Activated naive CD4-positive, alpha-beta T cell treated with anti-CD3 and anti-CD28 coated beads, Interleukin-2, amount 50 U/mL, for 16 hours (primary cell): ENCODE measurements at regions not wholly inside any gene's neighbourhood (a gene's known extent, or its start where the extent isn't known, plus 50 kb on each side); places are given as distances from the start of the nearest gene placed in this dataset.

Source experiments
- DNase-seq: peaks from one replicate; pipeline ENCODE4 v3.0.0-alpha.2; 2020

DNA sequence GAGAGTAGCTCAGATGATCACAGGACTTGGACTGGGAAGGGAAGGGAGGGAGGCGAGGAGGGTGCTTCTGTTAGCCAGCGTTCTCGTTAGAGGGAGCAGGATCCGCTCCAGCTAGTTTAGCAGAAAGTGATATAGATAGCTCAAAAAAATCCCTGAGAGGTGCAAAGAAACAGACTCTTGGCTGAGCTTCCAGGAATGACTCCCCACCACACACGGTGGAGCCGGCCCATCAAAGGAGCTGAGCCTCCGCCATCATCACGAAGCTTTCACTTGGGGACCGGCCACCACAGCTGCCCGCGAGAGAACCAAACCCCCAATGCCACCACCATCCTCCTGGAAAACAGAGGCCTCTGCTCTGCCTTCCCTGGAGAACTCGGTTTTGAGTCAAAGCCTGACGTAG lies 124.6 kb upstream of the BCL2L14 start:
- DNase-seq, result no peak

GRCh38 chr12:11947213-11947612 lies 123.5 kb upstream of the BCL2L14 start:
- DNase-seq, result no peak

DNA sequence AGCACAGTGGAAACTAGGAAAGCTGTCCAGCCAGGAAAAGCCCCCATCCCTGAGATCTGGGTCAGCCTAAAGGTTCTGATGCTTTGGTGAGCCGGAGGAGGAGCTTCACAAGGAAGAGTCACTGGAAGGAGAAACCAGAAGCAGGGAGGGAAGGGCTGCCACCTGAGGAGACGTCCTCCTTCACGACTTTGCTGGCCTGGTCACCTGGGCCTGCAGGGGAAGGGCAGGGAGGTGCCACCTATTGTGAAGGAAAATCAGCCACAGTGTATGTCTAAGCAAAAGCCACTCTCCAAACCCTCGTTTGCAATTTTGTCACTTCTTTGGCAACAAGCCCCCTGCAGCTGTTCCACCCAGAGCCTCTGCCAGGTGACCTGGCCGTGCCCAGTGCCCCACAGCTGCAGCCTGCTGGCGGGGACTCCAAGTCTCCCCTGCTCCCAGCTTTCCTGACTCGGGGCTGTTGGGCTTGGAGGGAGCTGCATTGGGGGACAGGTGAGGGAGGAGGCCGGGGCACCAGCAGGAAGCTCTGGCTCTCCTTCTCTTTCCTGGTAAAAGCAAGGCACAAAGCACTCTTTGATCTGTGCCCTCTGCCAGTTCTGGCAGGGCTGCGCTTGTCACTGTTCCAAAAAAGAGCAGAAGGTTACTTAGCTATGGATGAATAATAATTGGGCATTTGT lies 120.9 kb upstream of the BCL2L14 start:
- no peak for DNase-seq

DNA sequence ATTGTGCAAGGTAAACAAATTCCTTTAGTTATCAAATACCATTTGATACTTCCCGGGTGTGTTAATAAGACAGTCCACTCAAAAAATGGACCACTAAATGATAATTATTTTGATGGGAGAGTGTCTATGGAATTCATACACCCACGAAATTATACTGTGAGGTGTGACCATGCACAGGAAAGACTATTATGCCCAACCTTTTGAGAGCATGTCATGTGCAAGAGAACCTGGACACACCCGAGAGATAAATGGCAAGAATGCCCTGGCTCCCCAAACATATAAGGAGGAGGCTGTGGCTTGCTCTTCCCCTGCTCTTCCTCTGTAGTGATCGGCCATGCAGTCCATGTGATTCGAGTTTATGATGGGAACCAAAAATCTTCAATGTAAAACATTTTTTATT lies 119.5 kb upstream of the BCL2L14 start:
- no peak for DNase-seq

DNA sequence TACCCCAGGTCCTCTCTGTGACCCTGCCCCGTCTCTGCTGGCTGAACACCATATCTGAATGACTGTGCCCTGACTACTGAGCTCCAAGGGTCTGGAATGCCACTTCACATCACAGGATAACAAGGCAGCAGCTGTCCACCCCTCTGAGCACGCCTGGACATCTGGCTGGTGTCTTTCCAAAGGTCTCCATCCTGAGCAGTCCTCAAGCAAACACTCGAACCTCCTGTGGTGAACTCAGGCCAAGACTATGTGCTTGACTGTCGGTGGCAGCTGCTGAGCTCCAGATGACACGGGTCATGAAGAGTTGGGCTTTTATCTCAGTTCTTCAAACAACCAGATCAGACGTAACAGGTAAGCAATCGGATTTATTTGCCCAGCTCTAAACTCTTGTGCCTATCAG lies 117.2 kb upstream of the BCL2L14 start:
- no peak for DNase-seq

- DNase-seq, result no peak
Measured at GRCh38 chr12:11954181-11954580, 116.6 kb upstream of the BCL2L14 start.

DNA sequence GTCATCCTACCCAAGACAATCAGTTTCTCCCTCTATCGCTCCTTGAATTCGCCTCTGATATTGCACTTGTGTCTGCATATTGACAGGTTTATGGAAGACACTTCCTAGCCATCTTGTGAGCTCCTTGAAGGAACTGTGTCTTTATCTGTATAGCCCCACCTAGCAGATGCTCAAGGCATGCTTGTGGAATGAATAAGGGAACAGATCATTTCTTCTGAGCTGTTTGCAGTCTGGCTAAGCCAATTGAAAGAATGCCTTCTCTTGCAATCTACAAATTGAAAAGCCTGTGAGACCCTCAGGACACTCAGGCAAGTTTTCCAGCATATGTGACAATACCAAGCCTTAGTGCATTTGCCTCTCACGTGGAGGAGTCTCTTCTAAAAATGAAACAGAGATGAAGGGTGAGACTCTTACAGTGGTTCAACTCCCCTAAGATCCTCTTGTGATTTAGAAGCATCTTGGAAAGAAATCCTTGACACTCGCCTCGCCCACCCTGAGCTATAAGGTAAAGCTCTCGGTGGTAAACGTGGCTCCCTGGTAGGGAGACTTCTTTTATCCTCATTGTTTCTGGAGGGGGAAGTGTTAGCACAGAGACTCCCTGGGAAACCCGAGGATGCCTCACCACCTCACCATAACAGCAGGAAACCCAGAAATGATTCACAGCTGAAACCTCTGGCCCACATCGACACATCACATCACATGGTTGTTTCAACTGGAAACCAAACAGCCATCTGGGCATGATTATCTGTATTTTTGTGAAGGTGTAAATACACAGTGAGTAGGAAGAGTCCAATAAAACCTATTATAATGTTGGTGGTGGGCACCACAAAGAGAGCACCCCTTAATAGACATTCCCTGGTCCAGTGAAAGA lies 112.3 kb upstream of the BCL2L14 start:
- peak; percentile 41 for DNase-seq

- no peak for DNase-seq
Measured at GRCh38 chr12:11959117-11959823, 111.5 kb upstream of the BCL2L14 start.

DNA sequence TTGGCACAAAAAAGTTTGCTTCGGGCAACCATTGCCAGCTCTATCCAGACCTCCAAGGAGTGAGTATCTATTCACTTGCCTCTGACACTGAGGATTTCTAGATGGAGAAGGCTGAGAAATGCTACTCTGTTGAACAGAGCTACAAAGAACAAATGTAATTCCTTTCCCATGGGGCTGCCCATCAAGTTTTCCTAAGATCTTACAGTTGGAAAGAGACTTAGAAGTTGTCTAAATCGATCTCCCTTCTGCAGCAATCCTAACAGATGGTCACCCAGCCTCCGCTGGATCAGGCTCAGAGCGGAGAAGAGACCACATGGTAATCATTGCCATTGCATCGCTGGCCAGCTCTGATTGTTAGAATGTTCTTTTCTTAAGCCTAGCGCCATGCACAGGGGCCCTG lies 110.1 kb upstream of the BCL2L14 start:
- DNase-seq, result no peak

DNA sequence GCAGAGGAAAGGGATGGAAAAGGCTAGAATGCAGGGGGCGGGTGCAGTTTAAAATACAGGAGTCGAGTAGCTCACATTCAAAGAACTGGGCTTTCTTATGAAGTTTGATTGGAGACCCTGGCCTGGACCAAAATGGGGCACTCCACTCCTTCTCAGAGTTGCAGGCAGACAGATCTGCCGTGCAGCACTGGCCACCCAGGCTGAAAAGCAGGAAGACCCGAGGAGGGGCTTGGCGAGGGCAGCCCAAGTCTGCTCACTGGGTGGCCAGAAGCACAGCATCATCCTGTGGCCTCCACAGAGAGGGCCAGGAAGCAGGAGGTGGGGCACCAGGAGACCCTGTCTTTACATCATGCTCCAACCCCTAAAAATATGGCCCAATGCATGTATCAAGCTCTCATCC lies 109.1 kb upstream of the BCL2L14 start:
- no peak for DNase-seq

- no peak for DNase-seq
Measured at GRCh38 chr12:11962860-11963259, 107.9 kb upstream of the BCL2L14 start.

DNA sequence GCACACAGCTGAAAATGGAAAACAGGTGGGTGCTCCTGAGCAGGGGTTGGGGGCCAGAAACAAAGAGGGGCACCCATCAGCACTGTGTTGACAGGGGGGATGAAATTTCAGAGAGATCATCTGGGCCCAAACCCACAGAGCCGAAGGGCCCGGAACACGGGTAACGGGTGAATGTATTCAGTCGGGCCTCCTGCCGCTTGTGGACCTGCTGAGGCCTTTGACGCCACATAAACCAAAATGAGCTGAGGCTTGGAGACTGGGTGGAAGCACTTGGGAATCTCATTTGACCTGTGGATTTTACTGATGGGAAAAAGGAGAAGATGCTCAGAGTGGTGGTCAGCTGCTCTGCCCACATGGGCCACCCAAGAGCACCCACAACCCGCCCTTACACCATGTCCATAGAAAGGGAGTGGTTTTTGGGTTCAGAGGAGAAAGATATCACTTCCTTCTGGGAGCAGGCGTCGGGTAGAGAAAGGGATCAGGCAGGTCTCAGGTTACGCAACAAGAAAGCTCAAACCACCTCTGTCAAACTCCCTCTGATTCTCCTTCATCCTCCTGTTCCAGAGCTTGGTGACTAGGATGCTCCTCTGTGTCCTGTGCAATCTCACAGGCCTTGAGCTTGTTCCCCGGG lies 106.8 kb upstream of the BCL2L14 start:
- DNase-seq, result no peak

DNA sequence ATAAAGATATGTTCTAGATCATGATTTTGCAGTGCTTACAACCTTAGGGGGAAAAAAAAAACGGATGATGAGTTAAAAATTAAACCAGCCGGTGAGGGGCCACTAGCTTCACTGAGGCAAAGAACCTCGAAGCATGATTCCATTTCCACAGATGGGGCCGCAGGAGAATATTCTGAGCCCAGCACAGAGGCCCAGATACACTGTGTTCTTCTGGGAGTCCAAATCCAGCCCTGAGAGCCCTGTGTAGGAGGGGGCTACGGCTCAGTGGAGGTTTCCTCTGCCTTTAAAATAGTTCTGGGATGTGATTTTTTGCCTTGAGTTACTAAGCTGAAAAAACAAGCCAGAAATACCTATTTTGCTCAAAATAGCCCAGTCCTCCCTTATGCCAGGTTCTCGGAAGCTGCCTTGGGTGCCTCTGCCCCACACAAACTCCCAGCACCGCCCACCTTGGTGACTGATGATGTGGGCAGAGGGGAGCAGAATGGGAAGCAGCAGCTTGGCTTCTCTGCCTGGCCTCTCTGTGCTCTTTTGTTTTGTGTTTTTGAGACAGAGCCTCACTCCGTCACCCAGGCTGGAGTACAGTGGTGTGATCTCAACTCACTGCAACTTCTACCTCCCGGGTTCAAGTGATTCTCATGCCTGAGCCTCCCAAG lies 105.4 kb upstream of the BCL2L14 start:
- DNase-seq, result no peak

GRCh38 chr12:11967376-11968047 lies 103.2 kb upstream of the BCL2L14 start:
- no peak for DNase-seq

GRCh38 chr12:11968048-11968383 lies 102.7 kb upstream of the BCL2L14 start:
- no peak for DNase-seq

GRCh38 chr12:11968516-11968915 lies 102.2 kb upstream of the BCL2L14 start:
- DNase-seq, result no peak

GRCh38 chr12:11969437-11970154 lies 101.1 kb upstream of the BCL2L14 start:
- no peak for DNase-seq

- no peak for DNase-seq
Measured at GRCh38 chr12:11970155-11970520, 100.6 kb upstream of the BCL2L14 start.

DNA sequence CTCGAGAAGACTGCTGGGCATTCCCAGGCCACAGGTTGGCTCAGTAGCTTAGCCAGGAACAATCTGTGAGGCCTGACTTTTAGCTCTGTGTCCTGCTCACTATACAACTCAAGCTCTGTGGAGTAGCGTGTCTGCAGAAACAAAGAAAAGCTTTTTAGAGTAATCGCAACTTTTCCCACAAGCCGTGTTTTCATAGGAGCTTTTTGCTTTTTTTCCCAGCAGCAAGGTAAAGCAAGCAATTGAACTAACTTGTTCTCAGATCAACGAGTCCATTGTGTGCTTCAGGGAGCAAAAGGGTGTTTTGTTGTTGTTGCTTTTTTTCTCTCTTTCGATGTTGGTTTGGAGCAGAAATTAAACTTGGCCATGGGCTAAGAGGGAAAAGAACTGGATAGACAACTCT lies 97.3 kb upstream of the BCL2L14 start:
- DNase-seq, result no peak

- no peak for DNase-seq
Measured at GRCh38 chr12:11976005-11976404, 94.7 kb upstream of the BCL2L14 start.

DNA sequence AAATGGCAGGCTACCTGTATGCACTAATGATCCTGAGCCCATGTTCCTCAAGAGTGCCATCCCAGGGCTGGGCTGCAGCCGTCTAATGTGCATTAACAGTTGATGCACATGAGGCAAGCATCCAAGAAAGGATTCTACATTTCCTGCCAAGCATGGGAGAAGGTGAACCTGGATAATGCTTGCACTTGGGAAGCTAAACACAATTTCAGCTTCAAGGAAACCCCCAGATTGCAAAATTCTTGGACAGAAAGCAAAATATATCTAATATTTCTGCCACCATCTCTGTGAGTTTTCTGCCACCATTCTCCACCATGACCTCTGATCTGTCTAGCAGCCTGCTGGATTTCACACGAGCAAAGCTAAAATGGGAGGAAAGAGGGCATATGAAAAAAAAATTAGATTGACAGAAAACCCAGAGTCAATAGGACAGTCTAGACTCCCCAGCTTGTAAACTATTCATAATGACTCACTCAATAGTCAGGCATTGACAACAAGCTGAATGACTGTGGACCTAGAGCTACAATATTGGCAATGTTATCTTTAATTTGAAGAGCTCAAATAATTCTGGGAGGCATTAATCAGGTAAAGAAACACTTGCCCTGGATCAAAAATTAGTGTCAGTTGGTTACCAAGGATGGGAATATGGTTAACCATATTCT lies 91.9 kb upstream of the BCL2L14 start:
- DNase-seq, result no peak
